HG02759 (cell line): ENCODE measurements at regions not wholly inside any gene's neighbourhood (a gene's known extent, or its start where the extent isn't known, plus 50 kb on each side); places are given as distances from the start of the nearest gene placed in this dataset.

Experiments
- ATAC-seq: cut with Tn5 transposase; IDR thresholded peaks from one replicate; pipeline ENCODE4 v1.9.1; 2021; ENCODE audit warnings: mild to moderate bottlenecking, moderate library complexity; ENCODE audit not compliant: unreplicated experiment

DNA sequence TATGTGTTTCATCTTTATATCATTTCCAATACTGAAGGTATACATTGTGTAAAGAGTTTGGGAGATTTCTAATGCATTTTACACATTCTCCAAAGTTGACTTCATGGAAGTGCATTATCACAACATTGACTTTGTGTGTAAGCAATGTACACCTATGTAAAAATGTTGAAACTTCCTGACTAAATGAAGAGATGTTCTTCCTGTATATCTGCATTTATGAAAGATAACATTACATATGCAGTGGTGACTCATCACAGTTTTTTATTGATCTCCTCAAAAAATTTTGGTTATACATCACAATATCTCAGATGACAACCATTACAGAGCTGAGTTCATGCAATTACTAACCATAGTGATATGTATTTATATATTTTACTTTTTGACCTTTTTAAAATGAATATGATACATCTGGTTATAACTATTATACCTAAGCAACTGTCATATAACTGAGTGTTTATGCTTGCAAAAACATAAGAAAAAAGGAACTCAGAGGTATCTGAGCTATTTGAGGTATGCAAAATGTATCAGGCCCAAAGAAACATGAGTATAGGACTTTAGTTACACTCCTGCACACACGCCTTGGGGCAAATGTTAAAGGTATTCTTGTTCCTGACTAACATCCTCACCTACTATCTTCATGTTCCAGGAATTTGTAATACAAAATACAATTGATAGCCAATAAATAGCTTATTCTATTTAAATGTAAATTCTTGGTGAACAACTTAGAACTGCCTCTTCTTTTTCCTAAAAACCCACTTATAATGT lies 88.2 kb upstream of the OLFM3 start:
- ATAC-seq = no peak

- ATAC-seq = no peak
Measured at GRCh38 chr1:102083192-102083591, 86.5 kb upstream of the OLFM3 start.

DNA sequence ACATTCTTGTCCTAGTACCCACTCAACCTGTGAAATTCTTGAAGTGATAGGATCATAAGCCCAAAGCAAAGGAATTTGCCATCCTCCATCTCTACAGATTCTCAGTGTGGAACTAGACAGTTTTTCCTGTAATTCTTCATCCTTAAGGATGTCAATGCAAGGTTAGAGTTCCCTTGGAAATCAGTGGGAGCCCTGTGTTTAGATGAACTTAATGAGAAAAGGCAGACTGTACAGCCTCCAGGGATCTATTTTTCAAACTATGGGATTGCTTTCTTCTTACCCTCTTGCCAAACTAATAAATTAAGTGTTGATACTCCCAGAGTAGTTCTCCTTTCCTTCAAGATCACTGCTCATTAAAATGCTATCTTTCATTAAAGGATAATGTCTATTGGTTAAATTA lies 78.1 kb upstream of the OLFM3 start:
- no peak for ATAC-seq

- ATAC-seq = no peak
Measured at GRCh38 chr1:102071451-102071850, 74.7 kb upstream of the OLFM3 start.

DNA sequence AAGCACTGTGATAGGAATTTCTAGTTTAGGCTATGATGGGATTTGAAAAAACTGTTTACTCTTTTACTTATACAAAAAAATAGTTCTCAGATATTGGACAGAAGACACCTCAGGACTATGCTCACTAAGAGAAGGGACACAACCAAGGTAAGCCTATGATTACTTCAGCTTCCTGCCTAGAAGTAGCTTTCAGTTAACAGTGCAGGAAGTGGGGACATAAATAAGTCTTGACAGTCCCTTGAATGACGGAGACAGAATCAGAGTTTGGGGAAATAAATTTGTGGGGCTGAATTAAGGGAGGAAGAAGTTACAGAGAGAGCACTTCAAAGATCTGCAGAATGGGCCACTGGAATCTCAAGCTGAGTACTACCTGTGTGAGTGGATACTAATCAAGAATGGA lies 53.8 kb upstream of the OLFM3 start:
- ATAC-seq = no peak

DNA sequence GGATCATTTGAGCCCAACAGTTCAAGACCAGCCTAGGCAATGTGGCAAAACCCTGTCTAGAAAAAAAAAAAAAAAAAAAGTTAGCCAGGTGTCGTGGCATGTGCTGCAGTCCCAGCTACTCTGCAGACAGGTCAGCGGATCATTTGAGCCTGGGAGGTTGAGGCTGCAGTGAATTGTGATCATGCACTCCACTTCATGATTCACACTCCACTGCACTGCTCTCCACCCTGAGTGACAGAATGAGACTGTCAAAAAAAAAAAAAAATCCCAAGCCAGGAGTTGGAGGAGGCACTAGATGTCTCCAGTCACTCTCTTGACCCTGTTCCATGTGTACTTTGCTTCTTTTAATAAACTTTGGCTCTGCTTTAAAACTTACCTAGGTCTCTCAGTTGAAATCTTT lies 51.0 kb upstream of the OLFM3 start:
- ATAC-seq = no peak
